GM12865 (cell line): ENCODE measurements at regions not wholly inside any gene's neighbourhood (a gene's known extent, or its start where the extent isn't known, plus 50 kb on each side); places are given as distances from the start of the nearest gene placed in this dataset.

Experiments used
- DNase-seq: peaks from one replicate; pipeline ENCODE4 v3.0.0; 2010; ENCODE audit warnings: low read depth
- H3K4me3 ChIP-seq: 2 replicates; pipeline ENCODE4 v1.5.1; 2011; ENCODE audit warnings: mild to moderate bottlenecking, low read depth, low read length, control low read depth
- CTCF ChIP-seq: IDR thresholded peaks from 2 replicates; pipeline ENCODE4 v1.5.1; 2011; ENCODE audit warnings: low read length, control low read depth, low read depth, inconsistent platforms; ENCODE audit not compliant: insufficient read depth; ENCODE audit errors: missing control alignments

- TF ChIP-seq CTCF, result no peak
- no peak for DNase-seq
- H3K4me3 ChIP-seq, result no peak overlapping the region
Observed at GRCh38 chr15:79373113-79373512, 59.0 kb upstream of the MINAR1 start.

- TF ChIP-seq CTCF, result no peak
Observed at GRCh38 chr15:79373728-79374127, 58.4 kb upstream of the MINAR1 start.

GRCh38 chr15:79376383-79376782 is 55.8 kb upstream of the MINAR1 start:
- DNase-seq, result no peak
- H3K4me3 ChIP-seq, result no peak overlapping the region
- no peak for TF ChIP-seq CTCF

More at GRCh38 chr15:79373728-79374127, 58.4 kb upstream of the MINAR1 start:
- no peak overlapping the region for H3K4me3 ChIP-seq
- DNase-seq, result no peak

- TF ChIP-seq CTCF, result no peak
- H3K4me3 ChIP-seq, result no peak overlapping the region
- no peak for DNase-seq
Observed at GRCh38 chr15:79378394-79379109, 53.6 kb upstream of the MINAR1 start.

- peak; percentile 80 for DNase-seq
- H3K4me3 ChIP-seq, result no peak overlapping the region
- TF ChIP-seq CTCF, result peak; percentile 84
Observed at GRCh38 chr15:79380755-79381497, 51.2 kb upstream of the MINAR1 start.

GRCh38 chr15:79381593-79381992 is 50.5 kb upstream of the MINAR1 start:
- no peak for DNase-seq
- H3K4me3 ChIP-seq, result no peak overlapping the region
- no peak for TF ChIP-seq CTCF
